ENCODE measurements at regions not wholly inside any gene's neighbourhood (a gene's known extent, or its start where the extent isn't known, plus 50 kb on each side); places are given as distances from the start of the nearest gene placed in this dataset.

- TF ChIP-seq CTCF (IDR thresholded peaks at IDR 0.05), result no peak
- TF ChIP-seq MAX (CRISPR knock-in tag; IDR thresholded peaks at IDR 0.05), result no peak
Observed at GRCh38 chr7:10266976-10267375, 706.7 kb upstream of the PHF14 start.

All from WTC11 (cell line).